HepG2 (cell line): ENCODE measurements at regions not wholly inside any gene's neighbourhood (a gene's known extent, or its start where the extent isn't known, plus 50 kb on each side); places are given as distances from the start of the nearest gene placed in this dataset.

ENCODE experiments used
- EP300 ChIP-seq, 3 experiments: sonication (generic) in 1 of 3; formaldehyde crosslinking in 1 of 3; IDR thresholded peaks; 2 replicates each; pipeline versions ENCODE4 v1.5.1 to v1.6.1; 2011 to 2020; ENCODE audit warnings: low read depth in 2 of 3, low read length in 2 of 3, borderline replicate concordance in 1 of 3, improper control_type of control experiment in 1 of 3, mild to moderate bottlenecking in 1 of 3, missing genetic modification reagents in 1 of 3, moderate library complexity in 1 of 3
- FOXA1 ChIP-seq, 2 experiments: fragments of 450-650 bp in 1 of 2; sonication (generic) in 1 of 2; formaldehyde crosslinking in 1 of 2; IDR thresholded peaks; 2 replicates each; pipeline versions ENCODE4 v1.4.0 to v1.6.1; 2016 to 2020; ENCODE audit warnings: missing genetic modification reagents in 1 of 2
- HNRNPK ChIP-seq: fragments of 200-400 bp; formaldehyde crosslinking; IDR thresholded peaks from 2 replicates; pipeline ENCODE4 v1.6.1; 2018; ENCODE audit warnings: low read length, low read depth, moderate library complexity, mild to moderate bottlenecking; ENCODE audit not compliant: poor library complexity, severe bottlenecking
- KDM5B ChIP-seq: sonication (generic); formaldehyde crosslinking; IDR thresholded peaks from 2 replicates; pipeline ENCODE4 v1.4.0; 2020; ENCODE audit warnings: missing genetic modification reagents, mild to moderate bottlenecking, borderline replicate concordance
- MIER3 ChIP-seq: IDR thresholded peaks from 2 replicates; pipeline ENCODE4 v1.6.1; 2016; ENCODE audit warnings: missing compliant biosample characterization, borderline replicate concordance
- ZNF205 ChIP-seq: IDR thresholded peaks from 2 replicates; pipeline ENCODE4 v1.6.1; 2018; ENCODE audit warnings: missing biosample characterization, missing genetic modification reagents
- ZNF564 ChIP-seq: sonication (generic); formaldehyde crosslinking; IDR thresholded peaks from 2 replicates; pipeline ENCODE4 v1.8.1; 2023; ENCODE audit warnings: mild to moderate bottlenecking, missing genetic modification reagents
- ZNF674 ChIP-seq: sonication (generic); formaldehyde crosslinking; IDR thresholded peaks from 2 replicates; pipeline ENCODE4 v1.5.0; 2020; ENCODE audit warnings: low read depth, mild to moderate bottlenecking, missing genetic modification reagents
- ZNF768 ChIP-seq: sonication (generic); formaldehyde crosslinking; IDR thresholded peaks from 2 replicates; pipeline ENCODE4 v1.4.0; 2020; ENCODE audit warnings: missing genetic modification reagents
- ZSCAN12 ChIP-seq: sonication (generic); formaldehyde crosslinking; IDR thresholded peaks from 2 replicates; pipeline ENCODE4 v1.9.0; 2021; ENCODE audit warnings: mild to moderate bottlenecking, missing genetic modification reagents
- TF ChIP-seq, protein P1 (sequence below): sonication (generic); formaldehyde crosslinking; IDR thresholded peaks from 2 replicates; pipeline ENCODE4 v1.4.0; 2020; ENCODE audit warnings: missing genetic modification reagents, borderline replicate concordance
- TF ChIP-seq, protein P2 (sequence below): sonication (generic); formaldehyde crosslinking; IDR thresholded peaks from 2 replicates; pipeline ENCODE4 v1.5.1; 2020; ENCODE audit warnings: mild to moderate bottlenecking, missing genetic modification reagents, moderate library complexity
- TF ChIP-seq, protein P3 (sequence below): sonication (generic); formaldehyde crosslinking; IDR thresholded peaks from 2 replicates; pipeline ENCODE4 v1.4.0; 2020; ENCODE audit warnings: mild to moderate bottlenecking, low read depth, missing genetic modification reagents
- TF ChIP-seq, protein P4 (sequence below): sonication (generic); formaldehyde crosslinking; conservative IDR thresholded peaks from 2 replicates; pipeline ENCODE4 v1.8.1; 2023; ENCODE audit warnings: missing genetic modification reagents
- TF ChIP-seq, protein P5 (sequence below): IDR thresholded peaks from 2 replicates; pipeline ENCODE4 v1.6.1; 2016; ENCODE audit warnings: missing compliant biosample characterization, missing genetic modification reagents, borderline replicate concordance

DNA sequence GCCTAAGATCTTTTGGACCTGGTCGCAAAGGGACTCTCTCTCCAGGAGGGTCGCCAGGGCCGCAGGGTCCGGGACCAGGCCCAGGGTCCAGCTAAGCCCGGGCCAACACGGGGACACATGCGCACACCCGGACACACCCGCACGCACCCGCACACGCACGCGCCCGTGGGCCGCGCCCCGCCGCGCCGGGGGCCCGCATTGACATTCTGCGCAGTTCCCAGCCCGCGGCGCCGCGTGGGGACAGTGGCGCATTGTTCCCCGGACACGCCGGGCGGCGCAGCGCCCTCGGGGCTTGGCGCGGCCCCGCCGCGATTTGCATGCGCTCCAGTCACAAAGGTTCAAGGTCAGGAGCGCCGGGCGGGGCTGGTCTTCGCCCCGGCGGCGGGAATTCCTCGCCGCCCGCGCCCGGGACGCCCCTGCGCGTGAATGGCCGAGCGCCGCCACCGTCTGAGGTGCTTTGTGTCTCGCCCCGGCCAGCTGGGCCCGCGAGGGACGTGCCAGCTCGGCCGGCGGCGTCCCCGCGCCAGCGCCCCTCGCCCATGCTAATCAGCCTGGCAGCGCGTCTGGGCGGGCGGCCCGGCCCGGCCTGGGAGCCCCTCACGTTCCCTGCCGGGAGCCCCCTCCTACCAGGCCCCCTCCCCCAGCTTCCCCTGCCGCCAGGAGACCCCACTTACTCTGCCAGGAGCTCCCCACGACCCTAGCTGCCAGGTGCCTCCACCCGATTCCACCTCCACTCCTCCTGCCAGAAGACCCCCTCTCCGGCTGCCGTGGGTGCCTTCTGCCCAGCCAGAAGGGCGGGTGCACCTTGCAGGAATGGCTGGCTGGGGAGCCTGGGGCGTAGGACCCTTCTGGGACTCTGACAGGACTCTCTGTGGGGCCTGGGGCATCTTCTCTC is 50.5 kb upstream of the WNT7B start (continued):
- TF ChIP-seq, protein P1, sequence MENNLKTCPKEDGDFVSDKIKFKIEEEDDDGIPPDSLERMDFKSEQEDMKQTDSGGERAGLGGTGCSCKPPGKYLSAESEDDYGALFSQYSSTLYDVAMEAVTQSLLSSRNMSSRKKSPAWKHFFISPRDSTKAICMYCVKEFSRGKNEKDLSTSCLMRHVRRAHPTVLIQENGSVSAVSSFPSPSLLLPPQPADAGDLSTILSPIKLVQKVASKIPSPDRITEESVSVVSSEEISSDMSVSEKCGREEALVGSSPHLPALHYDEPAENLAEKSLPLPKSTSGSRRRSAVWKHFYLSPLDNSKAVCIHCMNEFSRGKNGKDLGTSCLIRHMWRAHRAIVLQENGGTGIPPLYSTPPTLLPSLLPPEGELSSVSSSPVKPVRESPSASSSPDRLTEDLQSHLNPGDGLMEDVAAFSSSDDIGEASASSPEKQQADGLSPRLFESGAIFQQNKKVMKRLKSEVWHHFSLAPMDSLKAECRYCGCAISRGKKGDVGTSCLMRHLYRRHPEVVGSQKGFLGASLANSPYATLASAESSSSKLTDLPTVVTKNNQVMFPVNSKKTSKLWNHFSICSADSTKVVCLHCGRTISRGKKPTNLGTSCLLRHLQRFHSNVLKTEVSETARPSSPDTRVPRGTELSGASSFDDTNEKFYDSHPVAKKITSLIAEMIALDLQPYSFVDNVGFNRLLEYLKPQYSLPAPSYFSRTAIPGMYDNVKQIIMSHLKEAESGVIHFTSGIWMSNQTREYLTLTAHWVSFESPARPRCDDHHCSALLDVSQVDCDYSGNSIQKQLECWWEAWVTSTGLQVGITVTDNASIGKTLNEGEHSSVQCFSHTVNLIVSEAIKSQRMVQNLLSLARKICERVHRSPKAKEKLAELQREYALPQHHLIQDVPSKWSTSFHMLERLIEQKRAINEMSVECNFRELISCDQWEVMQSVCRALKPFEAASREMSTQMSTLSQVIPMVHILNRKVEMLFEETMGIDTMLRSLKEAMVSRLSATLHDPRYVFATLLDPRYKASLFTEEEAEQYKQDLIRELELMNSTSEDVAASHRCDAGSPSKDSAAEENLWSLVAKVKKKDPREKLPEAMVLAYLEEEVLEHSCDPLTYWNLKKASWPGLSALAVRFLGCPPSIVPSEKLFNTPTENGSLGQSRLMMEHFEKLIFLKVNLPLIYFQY (CRISPR knock-in tag), result peak; percentile 37; the same call in 1 of the 2 replicates
- TF ChIP-seq ZNF674 (CRISPR knock-in tag), result no peak
- no peak for TF ChIP-seq ZNF564 (CRISPR knock-in tag)
- TF ChIP-seq, protein P2, sequence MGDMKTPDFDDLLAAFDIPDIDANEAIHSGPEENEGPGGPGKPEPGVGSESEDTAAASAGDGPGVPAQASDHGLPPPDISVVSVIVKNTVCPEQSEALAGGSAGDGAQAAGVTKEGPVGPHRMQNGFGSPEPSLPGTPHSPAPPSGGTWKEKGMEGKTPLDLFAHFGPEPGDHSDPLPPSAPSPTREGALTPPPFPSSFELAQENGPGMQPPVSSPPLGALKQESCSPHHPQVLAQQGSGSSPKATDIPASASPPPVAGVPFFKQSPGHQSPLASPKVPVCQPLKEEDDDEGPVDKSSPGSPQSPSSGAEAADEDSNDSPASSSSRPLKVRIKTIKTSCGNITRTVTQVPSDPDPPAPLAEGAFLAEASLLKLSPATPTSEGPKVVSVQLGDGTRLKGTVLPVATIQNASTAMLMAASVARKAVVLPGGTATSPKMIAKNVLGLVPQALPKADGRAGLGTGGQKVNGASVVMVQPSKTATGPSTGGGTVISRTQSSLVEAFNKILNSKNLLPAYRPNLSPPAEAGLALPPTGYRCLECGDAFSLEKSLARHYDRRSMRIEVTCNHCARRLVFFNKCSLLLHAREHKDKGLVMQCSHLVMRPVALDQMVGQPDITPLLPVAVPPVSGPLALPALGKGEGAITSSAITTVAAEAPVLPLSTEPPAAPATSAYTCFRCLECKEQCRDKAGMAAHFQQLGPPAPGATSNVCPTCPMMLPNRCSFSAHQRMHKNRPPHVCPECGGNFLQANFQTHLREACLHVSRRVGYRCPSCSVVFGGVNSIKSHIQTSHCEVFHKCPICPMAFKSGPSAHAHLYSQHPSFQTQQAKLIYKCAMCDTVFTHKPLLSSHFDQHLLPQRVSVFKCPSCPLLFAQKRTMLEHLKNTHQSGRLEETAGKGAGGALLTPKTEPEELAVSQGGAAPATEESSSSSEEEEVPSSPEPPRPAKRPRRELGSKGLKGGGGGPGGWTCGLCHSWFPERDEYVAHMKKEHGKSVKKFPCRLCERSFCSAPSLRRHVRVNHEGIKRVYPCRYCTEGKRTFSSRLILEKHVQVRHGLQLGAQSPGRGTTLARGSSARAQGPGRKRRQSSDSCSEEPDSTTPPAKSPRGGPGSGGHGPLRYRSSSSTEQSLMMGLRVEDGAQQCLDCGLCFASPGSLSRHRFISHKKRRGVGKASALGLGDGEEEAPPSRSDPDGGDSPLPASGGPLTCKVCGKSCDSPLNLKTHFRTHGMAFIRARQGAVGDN, result peak; percentile 73
- TF ChIP-seq ZNF768 (CRISPR knock-in tag), result 0 out of 2 replicates have a peak, but pooled peaks have one; percentile 14
- TF ChIP-seq, protein P3, sequence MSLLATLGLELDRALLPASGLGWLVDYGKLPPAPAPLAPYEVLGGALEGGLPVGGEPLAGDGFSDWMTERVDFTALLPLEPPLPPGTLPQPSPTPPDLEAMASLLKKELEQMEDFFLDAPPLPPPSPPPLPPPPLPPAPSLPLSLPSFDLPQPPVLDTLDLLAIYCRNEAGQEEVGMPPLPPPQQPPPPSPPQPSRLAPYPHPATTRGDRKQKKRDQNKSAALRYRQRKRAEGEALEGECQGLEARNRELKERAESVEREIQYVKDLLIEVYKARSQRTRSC (CRISPR knock-in tag), result no peak
- TF ChIP-seq, protein P4, sequence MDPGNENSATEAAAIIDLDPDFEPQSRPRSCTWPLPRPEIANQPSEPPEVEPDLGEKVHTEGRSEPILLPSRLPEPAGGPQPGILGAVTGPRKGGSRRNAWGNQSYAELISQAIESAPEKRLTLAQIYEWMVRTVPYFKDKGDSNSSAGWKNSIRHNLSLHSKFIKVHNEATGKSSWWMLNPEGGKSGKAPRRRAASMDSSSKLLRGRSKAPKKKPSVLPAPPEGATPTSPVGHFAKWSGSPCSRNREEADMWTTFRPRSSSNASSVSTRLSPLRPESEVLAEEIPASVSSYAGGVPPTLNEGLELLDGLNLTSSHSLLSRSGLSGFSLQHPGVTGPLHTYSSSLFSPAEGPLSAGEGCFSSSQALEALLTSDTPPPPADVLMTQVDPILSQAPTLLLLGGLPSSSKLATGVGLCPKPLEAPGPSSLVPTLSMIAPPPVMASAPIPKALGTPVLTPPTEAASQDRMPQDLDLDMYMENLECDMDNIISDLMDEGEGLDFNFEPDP (CRISPR knock-in tag), result 0 out of 2 replicates have a peak, but pooled peaks have one; percentile 59
- TF ChIP-seq FOXA1 (IDR thresholded peaks at IDR 0.05), result no peak
- no peak for TF ChIP-seq FOXA1 (CRISPR knock-in tag; IDR thresholded peaks at IDR 0.05)
- no peak for TF ChIP-seq ZSCAN12 (CRISPR knock-in tag)
- TF ChIP-seq ZNF205 (CRISPR knock-in tag), result no peak
- TF ChIP-seq KDM5B, result no peak; the same call in 1 of the 2 replicates
- TF ChIP-seq, protein P5, sequence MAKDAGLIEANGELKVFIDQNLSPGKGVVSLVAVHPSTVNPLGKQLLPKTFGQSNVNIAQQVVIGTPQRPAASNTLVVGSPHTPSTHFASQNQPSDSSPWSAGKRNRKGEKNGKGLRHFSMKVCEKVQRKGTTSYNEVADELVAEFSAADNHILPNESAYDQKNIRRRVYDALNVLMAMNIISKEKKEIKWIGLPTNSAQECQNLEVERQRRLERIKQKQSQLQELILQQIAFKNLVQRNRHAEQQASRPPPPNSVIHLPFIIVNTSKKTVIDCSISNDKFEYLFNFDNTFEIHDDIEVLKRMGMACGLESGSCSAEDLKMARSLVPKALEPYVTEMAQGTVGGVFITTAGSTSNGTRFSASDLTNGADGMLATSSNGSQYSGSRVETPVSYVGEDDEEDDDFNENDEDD (CRISPR knock-in tag), result peak; percentile 89
- TF ChIP-seq HNRNPK, result peak; percentile 41
- no peak for TF ChIP-seq MIER3 (CRISPR knock-in tag)
- peak; percentile 34 to 42; a peak in 1 of 4 replicates for TF ChIP-seq EP300 (IDR thresholded peaks at IDR 0.05; ENCODE audit: low read depth in 2 of 2, low read length in 2 of 2)
- TF ChIP-seq EP300 (CRISPR knock-in tag; IDR thresholded peaks at IDR 0.05; ENCODE audit: borderline replicate concordance), result no peak
